IPS DF 4.7 (cell line): ENCODE measurements at regions not wholly inside any gene's neighbourhood (a gene's known extent, or its start where the extent isn't known, plus 50 kb on each side); places are given as distances from the start of the nearest gene placed in this dataset.

ENCODE experiments used
- DNase-seq: peaks from one replicate; pipeline ENCODE4 v3.0.0-alpha.2; 2013; ENCODE audit warnings: low spot score; ENCODE audit errors: extremely low read depth

DNA sequence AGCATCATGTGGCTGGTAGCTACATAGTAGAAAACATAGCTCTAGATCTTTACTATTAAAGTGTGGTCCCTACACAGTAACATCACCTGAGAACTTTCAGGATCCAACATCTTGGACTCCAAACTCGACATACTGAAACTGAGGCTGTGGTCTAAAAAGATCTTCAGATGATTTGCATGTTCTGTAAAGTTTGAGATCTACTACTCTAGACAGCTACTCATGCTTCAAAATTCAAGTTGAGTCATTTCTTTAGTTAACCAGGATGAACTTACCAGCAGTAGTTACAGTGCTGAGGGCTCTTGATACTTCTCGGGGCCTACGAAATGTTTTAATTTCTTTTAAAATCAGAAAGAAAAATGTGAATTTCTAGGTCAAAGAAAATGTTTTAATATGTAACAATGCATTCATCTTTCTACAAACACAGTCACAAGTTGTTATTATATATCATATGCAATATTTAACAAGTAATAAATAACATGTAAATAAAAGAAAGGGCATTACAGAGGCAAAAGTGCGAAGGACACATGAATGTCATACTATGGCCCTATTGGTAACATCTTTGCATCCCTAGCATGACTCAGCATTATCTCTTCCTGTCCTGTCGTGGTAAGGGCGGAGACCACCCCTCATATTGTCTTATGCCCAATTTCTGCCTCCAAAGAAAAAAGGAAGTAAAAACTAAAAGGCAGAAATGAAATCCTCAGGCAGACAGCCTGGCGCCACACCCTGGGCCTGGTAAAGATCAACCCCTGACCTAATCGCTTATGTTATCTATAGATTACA, 563.9 kb upstream of the TLE4 start:
- DNase-seq, result no peak

GRCh38 chr9:79008916-79009315, 562.8 kb upstream of the TLE4 start:
- no peak for DNase-seq

- DNase-seq, result no peak
Observed at GRCh38 chr9:79011461-79011860, 560.3 kb upstream of the TLE4 start.

DNA sequence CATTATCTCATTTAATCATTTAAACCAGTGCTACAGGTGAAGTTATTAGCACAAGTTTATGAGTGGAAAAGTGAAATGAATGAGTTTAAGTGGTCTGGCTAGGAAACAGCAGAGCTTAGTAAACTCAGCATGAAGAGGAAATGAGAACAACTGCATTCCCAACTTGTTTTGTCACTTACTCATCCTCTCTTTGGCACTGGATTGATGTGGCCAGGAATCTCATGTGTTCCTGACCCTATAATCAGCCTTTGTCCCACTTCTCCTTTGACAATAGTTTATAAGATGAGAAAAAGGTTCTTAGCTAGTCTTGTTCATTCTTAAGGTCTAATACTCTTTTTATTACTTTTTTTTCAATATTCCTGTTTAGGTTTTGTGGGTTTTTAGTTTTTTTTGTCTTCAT, 559.2 kb upstream of the TLE4 start:
- DNase-seq, result no peak

GRCh38 chr9:79013715-79014610, 557.8 kb upstream of the TLE4 start:
- DNase-seq, result no peak

GRCh38 chr9:79014929-79015699, 556.7 kb upstream of the TLE4 start:
- DNase-seq, result no peak

DNA sequence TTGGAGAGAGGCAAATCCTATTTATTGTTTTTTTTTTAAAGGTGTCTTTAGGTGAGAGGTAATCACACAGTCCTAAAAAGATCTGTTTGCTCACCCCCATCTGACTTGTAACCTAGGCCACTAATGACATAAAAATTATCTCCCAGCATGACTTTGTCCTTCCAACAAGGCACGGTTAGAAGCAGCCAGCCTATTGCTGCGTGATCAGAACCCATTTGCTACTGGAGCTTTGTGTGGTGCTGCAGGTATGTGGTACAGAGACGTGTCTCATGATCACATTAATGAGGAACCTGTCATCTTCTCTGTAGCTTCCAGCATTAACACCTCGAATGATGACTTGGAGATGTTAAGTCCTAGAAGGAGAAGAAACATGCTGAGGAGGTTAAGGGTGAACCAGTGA, 555.8 kb upstream of the TLE4 start:
- DNase-seq, result no peak

- no peak for DNase-seq
Observed at GRCh38 chr9:79020276-79020675, 551.5 kb upstream of the TLE4 start.

- DNase-seq, result no peak
Observed at GRCh38 chr9:79021084-79021483, 550.7 kb upstream of the TLE4 start.

DNA sequence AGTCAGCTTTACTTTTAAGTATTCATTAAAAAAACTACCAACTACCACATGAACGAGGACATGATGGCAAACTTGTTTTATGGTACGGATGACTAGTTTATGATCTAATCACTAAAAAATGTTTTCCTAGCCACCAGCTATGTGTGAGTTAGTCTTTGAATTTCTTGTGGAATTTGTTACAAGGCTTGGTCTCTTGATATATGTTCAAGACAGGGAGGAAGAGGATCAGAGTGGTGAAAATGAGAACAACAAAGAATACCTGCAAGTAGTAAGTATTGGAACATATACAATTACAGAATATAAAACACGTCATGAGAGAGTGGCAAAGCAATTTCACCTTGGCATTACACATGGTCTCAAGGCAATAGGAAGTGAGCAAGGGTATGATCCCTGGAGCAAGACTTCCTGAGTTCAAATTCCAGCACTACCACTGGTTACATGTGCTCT, 548.6 kb upstream of the TLE4 start:
- no peak for DNase-seq

DNA sequence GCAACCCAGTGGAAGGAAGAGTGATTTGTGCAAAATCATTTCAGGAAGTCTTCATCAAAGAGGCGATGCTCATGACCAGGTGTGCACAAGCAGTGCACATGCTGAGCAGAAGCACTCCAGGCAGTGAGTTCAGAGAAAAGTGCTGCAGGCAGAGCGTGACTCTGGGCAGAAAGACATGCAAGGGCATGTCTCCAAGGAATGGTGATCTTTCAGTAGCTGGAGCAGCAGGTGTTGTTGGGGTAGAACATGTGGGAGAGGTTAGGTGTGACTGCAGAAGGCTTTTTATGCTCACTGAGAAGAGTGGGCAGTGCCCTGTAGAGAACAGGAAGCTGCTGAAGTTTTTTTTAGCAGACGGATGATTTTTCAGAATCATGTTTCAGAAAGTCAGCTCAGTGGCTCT, 545.4 kb upstream of the TLE4 start:
- no peak for DNase-seq

- no peak for DNase-seq
Observed at GRCh38 chr9:79028101-79028500, 543.7 kb upstream of the TLE4 start.

DNA sequence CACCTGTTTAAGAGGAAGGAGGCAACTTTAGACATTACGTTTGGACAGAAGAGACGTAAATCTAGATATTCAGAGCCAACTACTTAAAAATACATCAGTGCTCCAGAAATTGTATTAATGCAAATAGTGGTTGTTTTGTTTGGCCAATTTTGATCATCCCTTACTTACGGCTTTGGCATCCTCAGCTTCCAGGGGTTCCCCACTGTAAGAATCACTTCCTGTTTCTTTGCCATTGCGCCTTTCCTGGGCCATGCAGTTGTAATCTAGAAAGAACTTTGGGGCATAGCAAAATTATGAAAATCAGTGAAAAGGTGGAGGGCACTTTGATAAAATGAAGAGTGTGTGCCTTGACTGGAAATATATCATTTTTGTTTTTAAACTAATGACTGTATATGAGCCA, 537.2 kb upstream of the TLE4 start:
- DNase-seq, result no peak

DNA sequence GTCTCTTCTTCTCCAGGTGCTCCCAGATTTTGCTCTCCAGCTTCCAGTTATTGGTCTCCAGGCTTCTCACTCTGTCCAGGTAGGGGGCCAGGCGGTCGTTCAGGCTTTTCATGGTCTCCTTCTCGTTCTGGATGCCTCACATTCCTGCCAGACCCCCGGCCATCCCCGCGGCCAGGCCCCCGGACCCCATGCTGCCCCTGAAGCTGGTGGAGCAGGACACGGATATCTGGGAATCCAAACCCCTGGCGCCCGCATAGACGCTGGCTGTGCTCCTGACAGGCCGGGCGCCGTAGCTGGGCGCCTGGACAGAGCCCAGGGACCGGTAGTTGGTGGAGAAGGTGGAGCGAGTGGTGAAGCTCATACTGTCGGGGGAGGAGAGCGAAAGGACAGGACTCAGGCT, 534.4 kb upstream of the TLE4 start:
- DNase-seq, result no peak

GRCh38 chr9:79040671-79041070, 531.1 kb upstream of the TLE4 start:
- DNase-seq, result no peak

- DNase-seq, result no peak
Observed at GRCh38 chr9:79041266-79041665, 530.5 kb upstream of the TLE4 start.

DNA sequence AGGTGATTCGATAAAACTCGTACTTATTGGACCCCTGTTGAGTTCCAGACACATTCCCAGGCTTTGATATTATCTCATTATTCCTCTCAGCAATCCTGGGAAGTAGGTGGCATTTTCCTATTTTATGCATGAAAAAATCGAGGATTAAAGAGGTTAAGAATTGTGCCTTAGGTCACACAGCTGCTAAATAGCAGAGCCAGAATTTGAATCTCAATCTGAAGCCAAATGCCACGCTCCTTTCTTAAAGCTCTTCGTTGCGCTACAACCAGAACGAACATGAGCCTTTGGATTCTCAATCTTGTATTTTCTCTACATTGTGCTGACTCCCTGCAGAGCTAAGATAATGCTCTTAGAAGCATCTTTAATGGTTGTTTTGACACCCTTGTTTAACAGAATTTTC, 527.8 kb upstream of the TLE4 start:
- no peak for DNase-seq

DNA sequence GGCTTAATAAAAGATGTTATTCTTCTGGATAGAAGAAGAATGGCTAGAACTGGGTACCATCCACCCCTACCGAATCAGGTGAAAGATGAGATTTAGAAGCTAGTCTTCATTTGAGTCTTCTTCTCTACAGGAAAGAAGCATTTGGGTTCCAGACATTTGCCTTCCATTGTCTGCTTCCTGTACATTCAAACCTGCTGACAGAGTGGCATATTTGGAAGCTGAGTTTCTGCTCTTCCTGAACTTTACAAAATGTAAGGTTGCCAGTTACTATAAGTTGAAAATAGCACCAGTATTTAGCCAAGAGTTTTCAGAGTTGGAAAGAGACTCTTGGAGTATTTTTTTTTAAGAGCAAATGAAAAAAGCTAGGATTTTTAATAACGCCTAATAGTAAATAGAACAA, 525.4 kb upstream of the TLE4 start:
- no peak for DNase-seq

DNA sequence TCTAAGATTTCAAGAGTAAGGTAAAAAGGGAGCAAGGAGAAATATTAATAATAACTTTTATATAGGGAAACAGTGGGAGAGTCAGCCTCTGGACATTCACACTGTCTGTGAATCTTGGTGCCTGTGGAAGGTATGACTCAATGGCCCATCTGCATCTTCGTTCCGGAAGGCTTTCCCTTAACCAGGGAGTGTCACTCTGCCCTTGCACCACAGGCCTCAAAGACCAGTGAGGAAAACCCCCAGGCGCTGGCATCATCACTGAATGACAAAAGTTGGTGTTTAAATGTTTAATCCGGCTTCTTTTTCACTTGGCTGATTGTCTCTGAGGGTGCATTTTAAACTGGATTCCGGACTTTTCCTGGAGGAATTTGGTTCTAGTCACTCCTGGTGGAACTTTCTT, 522.4 kb upstream of the TLE4 start:
- no peak for DNase-seq

- DNase-seq, result no peak
Observed at GRCh38 chr9:79053598-79053997, 518.2 kb upstream of the TLE4 start.

DNA sequence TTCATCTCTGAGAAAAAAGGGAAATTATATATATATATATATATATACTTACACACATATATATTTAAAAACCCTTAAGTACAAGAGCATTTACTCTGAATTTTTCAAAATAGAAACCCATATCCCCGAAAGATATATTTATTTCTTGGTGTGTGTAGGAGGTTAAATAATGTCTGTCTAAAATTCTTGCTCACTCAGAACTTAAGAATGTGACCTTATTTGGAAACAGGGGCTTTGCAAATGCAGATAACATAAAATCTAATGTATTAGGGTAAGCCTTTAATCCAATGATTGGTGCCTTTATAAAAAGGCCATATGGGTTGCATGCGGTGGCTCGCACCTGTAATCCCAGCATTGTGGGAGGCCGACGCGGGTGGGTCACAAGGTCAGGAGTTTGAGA, 517.3 kb upstream of the TLE4 start:
- no peak for DNase-seq

DNA sequence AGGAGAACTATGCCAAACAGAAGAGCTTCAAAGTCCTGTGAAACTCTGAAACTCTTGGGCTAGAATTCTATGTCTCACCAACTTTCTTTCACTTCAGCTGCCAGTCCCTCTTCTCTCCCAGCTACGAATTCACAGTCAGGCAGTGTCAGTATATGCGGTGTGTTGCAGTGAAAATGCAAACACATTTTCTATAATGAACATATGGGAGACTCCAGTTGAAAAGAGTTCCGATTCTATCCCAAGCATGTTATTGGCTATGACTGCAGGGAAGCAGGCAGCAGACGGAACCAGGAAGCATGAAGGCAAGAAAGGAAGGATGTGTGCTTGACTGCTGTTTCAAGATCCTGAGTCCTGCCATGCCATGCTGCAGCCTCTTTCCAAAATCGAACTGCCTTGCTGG, 515.7 kb upstream of the TLE4 start:
- no peak for DNase-seq
